Hepatocyte (in vitro differentiated cells): ENCODE measurements at regions not wholly inside any gene's neighbourhood (a gene's known extent, or its start where the extent isn't known, plus 50 kb on each side); places are given as distances from the start of the nearest gene placed in this dataset.

Experiments
- EZH2 ChIP-seq: fragments of 200-600 bp; sonication (generic); IDR thresholded peaks from 2 replicates; pipeline ENCODE4 v1.6.1; 2016; ENCODE audit warnings: antibody characterized with exemption, mild to moderate bottlenecking, borderline replicate concordance
- TF ChIP-seq, protein P1 (sequence below): fragments of 200-600 bp; sonication (generic); IDR thresholded peaks from 2 replicates; pipeline ENCODE4 v1.5.1; 2016; ENCODE audit warnings: antibody characterized with exemption, mild to moderate bottlenecking; ENCODE audit not compliant: poor library complexity

DNA sequence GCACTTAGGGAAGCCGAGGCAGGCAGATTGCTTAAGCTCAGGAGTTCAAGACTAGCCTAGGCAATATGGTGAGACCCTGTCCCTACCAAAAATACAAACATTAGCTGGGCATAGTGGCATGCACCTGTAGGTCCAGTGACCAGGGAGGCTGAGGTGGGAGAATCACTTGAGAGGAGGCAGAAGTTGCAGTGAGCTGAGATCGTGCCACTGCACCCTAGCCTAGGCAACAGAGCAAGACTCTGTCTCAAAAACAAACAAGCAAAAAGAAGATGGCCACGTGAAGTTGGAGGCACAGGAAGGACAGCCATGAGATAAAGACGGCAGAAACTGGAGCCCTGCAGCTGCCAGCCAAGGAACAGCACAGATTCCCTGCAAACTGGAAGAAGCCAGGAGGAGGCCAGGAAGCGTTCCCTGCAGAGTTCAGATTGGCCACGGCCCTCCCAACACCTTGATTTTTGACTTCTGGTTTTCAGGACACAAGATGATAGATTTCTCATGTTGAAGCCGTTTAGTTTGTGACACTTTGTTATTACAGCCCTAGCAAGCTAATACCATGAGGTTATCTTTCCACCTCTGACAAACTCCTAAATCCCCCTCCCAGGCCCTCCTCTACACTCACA lies 786.7 kb downstream of the UQCRFS1 start:
- TF ChIP-seq, protein P1, sequence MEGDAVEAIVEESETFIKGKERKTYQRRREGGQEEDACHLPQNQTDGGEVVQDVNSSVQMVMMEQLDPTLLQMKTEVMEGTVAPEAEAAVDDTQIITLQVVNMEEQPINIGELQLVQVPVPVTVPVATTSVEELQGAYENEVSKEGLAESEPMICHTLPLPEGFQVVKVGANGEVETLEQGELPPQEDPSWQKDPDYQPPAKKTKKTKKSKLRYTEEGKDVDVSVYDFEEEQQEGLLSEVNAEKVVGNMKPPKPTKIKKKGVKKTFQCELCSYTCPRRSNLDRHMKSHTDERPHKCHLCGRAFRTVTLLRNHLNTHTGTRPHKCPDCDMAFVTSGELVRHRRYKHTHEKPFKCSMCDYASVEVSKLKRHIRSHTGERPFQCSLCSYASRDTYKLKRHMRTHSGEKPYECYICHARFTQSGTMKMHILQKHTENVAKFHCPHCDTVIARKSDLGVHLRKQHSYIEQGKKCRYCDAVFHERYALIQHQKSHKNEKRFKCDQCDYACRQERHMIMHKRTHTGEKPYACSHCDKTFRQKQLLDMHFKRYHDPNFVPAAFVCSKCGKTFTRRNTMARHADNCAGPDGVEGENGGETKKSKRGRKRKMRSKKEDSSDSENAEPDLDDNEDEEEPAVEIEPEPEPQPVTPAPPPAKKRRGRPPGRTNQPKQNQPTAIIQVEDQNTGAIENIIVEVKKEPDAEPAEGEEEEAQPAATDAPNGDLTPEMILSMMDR, result no peak
- TF ChIP-seq EZH2, result no peak
